Smooth muscle cell (in vitro differentiated cells): ENCODE measurements at regions not wholly inside any gene's neighbourhood (a gene's known extent, or its start where the extent isn't known, plus 50 kb on each side); places are given as distances from the start of the nearest gene placed in this dataset.

ENCODE experiments used
- DNase-seq: peaks from one replicate; lab custom pipeline; 2025; ENCODE audit not compliant: unreplicated experiment; lab: John Stamatoyannopoulos, UW
- H2AFZ ChIP-seq: fragments of 200-600 bp; sonication (generic); 2 replicates; pipeline ENCODE4 v1.6.0; 2016; ENCODE audit warnings: antibody characterized with exemption, low read depth, mild to moderate bottlenecking
- H3F3A ChIP-seq: fragments of 200-600 bp; sonication (generic); 2 replicates; pipeline ENCODE4 v1.6.0; 2017; ENCODE audit warnings: antibody characterized with exemption, low read depth
- H3K27ac ChIP-seq: fragments of 200-600 bp; sonication (generic); 2 replicates; pipeline ENCODE4 v1.5.1; 2016; ENCODE audit warnings: low read depth, mild to moderate bottlenecking
- H3K27me3 ChIP-seq: fragments of 200-600 bp; sonication (generic); 2 replicates; pipeline ENCODE4 v1.6.1; 2016; ENCODE audit warnings: low read depth, mild to moderate bottlenecking
- H3K36me3 ChIP-seq: fragments of 200-600 bp; sonication (generic); 2 replicates; pipeline ENCODE4 v1.5.1; 2016; ENCODE audit warnings: low read depth
- H3K4me1 ChIP-seq: fragments of 200-600 bp; sonication (generic); 2 replicates; pipeline ENCODE4 v1.5.1; 2016; ENCODE audit warnings: low read depth
- H3K4me2 ChIP-seq: fragments of 200-600 bp; sonication (generic); 2 replicates; pipeline ENCODE4 v1.6.0; 2016; ENCODE audit warnings: mild to moderate bottlenecking
- H3K4me3 ChIP-seq: fragments of 200-600 bp; sonication (generic); 2 replicates; pipeline ENCODE4 v1.5.1; 2016; ENCODE audit warnings: mild to moderate bottlenecking
- H3K79me2 ChIP-seq: fragments of 200-600 bp; sonication (generic); 2 replicates; pipeline ENCODE4 v1.6.0; 2016; ENCODE audit warnings: low read depth, mild to moderate bottlenecking
- H3K9ac ChIP-seq: fragments of 200-600 bp; sonication (generic); 2 replicates; pipeline ENCODE4 v1.6.0; 2016; ENCODE audit warnings: low read depth
- H3K9me3 ChIP-seq: fragments of 200-600 bp; sonication (generic); replicated peaks from 2 replicates; pipeline ENCODE4 v1.5.1; 2016; ENCODE audit warnings: low read depth
- H4K20me1 ChIP-seq: fragments of 200-600 bp; sonication (generic); 2 replicates; pipeline ENCODE4 v1.6.0; 2016; ENCODE audit warnings: low read depth
- CTCF ChIP-seq: fragments of 200-600 bp; sonication (generic); IDR thresholded peaks from 2 replicates; pipeline ENCODE4 v1.5.1; 2017; ENCODE audit warnings: borderline replicate concordance, mild to moderate bottlenecking, antibody characterized with exemption; ENCODE audit not compliant: insufficient read depth, poor library complexity, severe bottlenecking
- WGBS: methylation state at CpG from one replicate; pipeline ENCODE4 v1.1.7; 2016; ENCODE audit warnings: low lambda C conversion rate; 5-methylcytosine and 5-hydroxymethylcytosine counted together

GRCh38 chr16:55271945-55272513, 52.0 kb upstream of the IRX6 start:
- 86% methylated on average over 5 of the region's 5 CpGs for WGBS
- no peak overlapping the region for H3K27ac ChIP-seq
- DNase-seq: no peak

GRCh38 chr16:55272744-55273143, 51.3 kb upstream of the IRX6 start:
- H2AFZ ChIP-seq: no peak overlapping the region
- DNase-seq: no peak
- WGBS: 69% methylated on average over 1 of the region's 1 CpG
- no peak overlapping the region for H3K9ac ChIP-seq
- no peaks in the 10 kb centered on the region for H3K9me3 ChIP-seq
- no peak for TF ChIP-seq CTCF
- no peaks in the 10 kb centered on the region for H3K36me3 ChIP-seq
- no peak overlapping the region for H3K27ac ChIP-seq
- no peak overlapping the region for H3K4me2 ChIP-seq
- H4K20me1 ChIP-seq: no peaks in the 10 kb centered on the region
- H3K79me2 ChIP-seq: no peaks in the 10 kb centered on the region
- peaks cover 21% of the 10 kb centered on the region for H3K27me3 ChIP-seq
- H3F3A ChIP-seq: no peaks in the 10 kb centered on the region
- no peak overlapping the region for H3K4me3 ChIP-seq
- no peaks in the 10 kb centered on the region for H3K4me1 ChIP-seq

More at GRCh38 chr16:55271945-55272513, 52.0 kb upstream of the IRX6 start:
- Histone ChIP-seq H3F3A (no peaks in the 10 kb centered on the region), H3K4me2 (no peak overlapping the region), H3K4me3 (no peak overlapping the region), H2AFZ (no peak overlapping the region), H3K9ac (no peak overlapping the region), H3K4me1 (no peaks in the 10 kb centered on the region), H3K27me3 (peaks cover 21% of the 10 kb centered on the region), H3K9me3 (no peaks in the 10 kb centered on the region), H3K79me2 (no peaks in the 10 kb centered on the region), H4K20me1 (no peaks in the 10 kb centered on the region), H3K36me3 (no peaks in the 10 kb centered on the region)
- no peak for TF ChIP-seq CTCF

GRCh38 chr16:55273356-55273755, 50.6 kb upstream of the IRX6 start:
- H3K27ac ChIP-seq: no peak overlapping the region
- WGBS: 93% methylated on average over 7 of the region's 7 CpGs
- no peaks in the 10 kb centered on the region for H3F3A ChIP-seq
- H3K9ac ChIP-seq: no peak overlapping the region
- H3K4me3 ChIP-seq: no peak overlapping the region
- no peaks in the 10 kb centered on the region for H3K36me3 ChIP-seq
- no peaks in the 10 kb centered on the region for H3K9me3 ChIP-seq
- no peak overlapping the region for H2AFZ ChIP-seq
- peaks cover 27% of the 10 kb centered on the region for H3K27me3 ChIP-seq
- no peaks in the 10 kb centered on the region for H3K79me2 ChIP-seq
- no peaks in the 10 kb centered on the region for H4K20me1 ChIP-seq
- DNase-seq: no peak
- H3K4me2 ChIP-seq: no peak overlapping the region
- no peaks in the 10 kb centered on the region for H3K4me1 ChIP-seq
- TF ChIP-seq CTCF: no peak

GRCh38 chr16:55273959-55274358, 50.0 kb upstream of the IRX6 start:
- TF ChIP-seq CTCF: no peak
- Histone ChIP-seq H3K4me1 (no peaks in the 10 kb centered on the region), H3K36me3 (no peaks in the 10 kb centered on the region), H3K9me3 (no peaks in the 10 kb centered on the region), H4K20me1 (no peaks in the 10 kb centered on the region), H3K27me3 (peaks cover 33% of the 10 kb centered on the region), H3K4me3 (no peak overlapping the region), H3K9ac (no peak overlapping the region), H3K4me2 (no peak overlapping the region), H3F3A (no peaks in the 10 kb centered on the region), H3K79me2 (no peaks in the 10 kb centered on the region), H3K27ac (no peak overlapping the region), H2AFZ (no peak overlapping the region)
- WGBS: 88% methylated on average over 5 of the region's 5 CpGs
- no peak for DNase-seq
